Uterus (tissue), 2 donors: ENCODE measurements at regions not wholly inside any gene's neighbourhood (a gene's known extent, or its start where the extent isn't known, plus 50 kb on each side); places are given as distances from the start of the nearest gene placed in this dataset.

Experiments
- POLR2A ChIP-seq, 2 donors: fragments of 450-650 bp; IDR thresholded peaks; one replicate each; pipeline ENCODE4 v1.6.1; 2016; ENCODE audit warnings: antibody characterized with exemption in 2 of 2, mild to moderate bottlenecking in 1 of 2, moderate library complexity in 1 of 2
- TF ChIP-seq, protein P1 (sequence below), 4 experiments: fragments of 200-600 bp in 2 of 4; fragments of 450-650 bp in 2 of 4; sonication (generic) in 2 of 4; IDR thresholded peaks; one replicate each; pipeline ENCODE4 v1.5.1; 2016 to 2019; ENCODE audit warnings: antibody characterized with exemption in 4 of 4, mild to moderate bottlenecking in 2 of 4, moderate library complexity in 1 of 4

DNA sequence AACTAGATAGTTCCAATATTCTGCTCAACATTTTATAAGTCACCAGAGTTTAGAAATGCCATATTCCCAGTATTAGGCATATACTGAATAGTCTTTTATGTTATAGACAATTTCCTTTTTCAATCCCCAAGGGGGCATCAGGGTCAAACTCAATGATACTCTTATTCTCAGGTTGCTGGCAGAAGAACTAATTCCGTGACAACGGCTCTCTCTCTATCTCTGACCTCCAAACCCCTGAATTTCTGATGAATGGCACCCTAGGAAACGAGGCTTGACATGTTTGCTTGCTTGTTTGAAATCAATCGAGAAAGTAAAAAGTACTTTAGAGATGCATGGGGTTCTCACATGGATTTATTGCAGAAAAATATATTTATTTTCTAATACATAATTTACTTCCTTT is 160.1 kb downstream of the CASP12 start:
- no peak for TF ChIP-seq POLR2A (IDR thresholded peaks at IDR 0.05)
- TF ChIP-seq, protein P1, sequence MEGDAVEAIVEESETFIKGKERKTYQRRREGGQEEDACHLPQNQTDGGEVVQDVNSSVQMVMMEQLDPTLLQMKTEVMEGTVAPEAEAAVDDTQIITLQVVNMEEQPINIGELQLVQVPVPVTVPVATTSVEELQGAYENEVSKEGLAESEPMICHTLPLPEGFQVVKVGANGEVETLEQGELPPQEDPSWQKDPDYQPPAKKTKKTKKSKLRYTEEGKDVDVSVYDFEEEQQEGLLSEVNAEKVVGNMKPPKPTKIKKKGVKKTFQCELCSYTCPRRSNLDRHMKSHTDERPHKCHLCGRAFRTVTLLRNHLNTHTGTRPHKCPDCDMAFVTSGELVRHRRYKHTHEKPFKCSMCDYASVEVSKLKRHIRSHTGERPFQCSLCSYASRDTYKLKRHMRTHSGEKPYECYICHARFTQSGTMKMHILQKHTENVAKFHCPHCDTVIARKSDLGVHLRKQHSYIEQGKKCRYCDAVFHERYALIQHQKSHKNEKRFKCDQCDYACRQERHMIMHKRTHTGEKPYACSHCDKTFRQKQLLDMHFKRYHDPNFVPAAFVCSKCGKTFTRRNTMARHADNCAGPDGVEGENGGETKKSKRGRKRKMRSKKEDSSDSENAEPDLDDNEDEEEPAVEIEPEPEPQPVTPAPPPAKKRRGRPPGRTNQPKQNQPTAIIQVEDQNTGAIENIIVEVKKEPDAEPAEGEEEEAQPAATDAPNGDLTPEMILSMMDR (IDR thresholded peaks at IDR 0.05): no peak
